Stromal cell of bone marrow (primary cell): ENCODE measurements at regions not wholly inside any gene's neighbourhood (a gene's known extent, or its start where the extent isn't known, plus 50 kb on each side); places are given as distances from the start of the nearest gene placed in this dataset.
A peak's percentile ranks its signal among the peaks of the same experiment; 100 is the strongest.
"Not testable (repeated sequence)": the region's sequence is repeated elsewhere in the genome, so short reads cannot be mapped to it uniquely, and the experiment has no call there.

Source experiments
- DNase-seq: peaks from one replicate; pipeline ENCODE4 v3.0.0-alpha.2; 2012; ENCODE audit warnings: low read depth

- DNase-seq, result no peak
These were observed 79.1 kb downstream of the CTH start for GRCh38 chr1:70490153-70490552.

- no peak for DNase-seq
These were observed 84.3 kb downstream of the CTH start for GRCh38 chr1:70495370-70495769.

- no peak for DNase-seq
These were observed 85.1 kb downstream of the CTH start for GRCh38 chr1:70496181-70496580.

- no peak for DNase-seq
These were observed 86.1 kb downstream of the CTH start for GRCh38 chr1:70497152-70497551.

- no peak for DNase-seq
These were observed 87.6 kb downstream of the CTH start for GRCh38 chr1:70498666-70499065.

- no peak for DNase-seq
These were observed 88.6 kb downstream of the CTH start for GRCh38 chr1:70499695-70500094.

- DNase-seq, result peak; percentile 29
These were observed 92.3 kb downstream of the CTH start for GRCh38 chr1:70503358-70503757.

- no peak for DNase-seq
These were observed 93.2 kb downstream of the CTH start for GRCh38 chr1:70504176-70504820.

GRCh38 chr1:70504821-70505193 is 93.7 kb downstream of the CTH start:
- no peak for DNase-seq

- DNase-seq, result not testable (repeated sequence)
These were observed 96.9 kb downstream of the CTH start for GRCh38 chr1:70507991-70508390.

GRCh38 chr1:70509996-70510876 is 99.2 kb downstream of the CTH start:
- DNase-seq, result peak; percentile 95

GRCh38 chr1:70517444-70517843 is 106.4 kb downstream of the CTH start:
- DNase-seq, result no peak

- DNase-seq, result no peak
These were observed 107.0 kb downstream of the CTH start for GRCh38 chr1:70518106-70518505.

- no peak for DNase-seq
These were observed 117.7 kb downstream of the CTH start for GRCh38 chr1:70528590-70529333.

- no peak for DNase-seq
These were observed 125.8 kb downstream of the CTH start for GRCh38 chr1:70536708-70537366.

- no peak for DNase-seq
These were observed 126.7 kb downstream of the CTH start for GRCh38 chr1:70537788-70538187.

- no peak for DNase-seq
These were observed 131.0 kb downstream of the CTH start for GRCh38 chr1:70542030-70542429.

GRCh38 chr1:70542856-70543255 is 131.8 kb downstream of the CTH start:
- no peak for DNase-seq

- no peak for DNase-seq
These were observed 135.7 kb downstream of the CTH start for GRCh38 chr1:70546726-70547125.

- DNase-seq, result no peak
These were observed 141.8 kb downstream of the CTH start for GRCh38 chr1:70552662-70553566.

GRCh38 chr1:70553567-70553956 is 142.5 kb downstream of the CTH start:
- DNase-seq, result no peak
